Calu3 (cell line): ENCODE measurements at regions not wholly inside any gene's neighbourhood (a gene's known extent, or its start where the extent isn't known, plus 50 kb on each side); places are given as distances from the start of the nearest gene placed in this dataset.

ENCODE experiments used
- BruUV-seq: library from RNA; stranded (reverse); fragments of 400-500 nt; replicated peaks from 2 replicates; lab custom pipeline; 2021; lab: Mats Ljungman, UMichigan
- CTCF ChIA-PET: fragments of 300-600 bp; sonication (Branson Sonifier 250); formaldehyde crosslinking; loops from one replicate; lab custom pipeline; 2022; ENCODE audit warnings: antibody characterized with exemption; lab: Charles Lee
- DNase-seq: peaks from one replicate; pipeline ENCODE4 v3.0.0; 2022
- H3K27ac Mint-ChIP-seq: one replicate; pipeline ENCODE4 v1.8.0; 2022; ENCODE audit warnings: mixed read lengths; ENCODE audit not compliant: unreplicated experiment
- H3K27me3 Mint-ChIP-seq: one replicate; pipeline ENCODE4 v1.8.0; 2022; ENCODE audit warnings: mixed read lengths; ENCODE audit not compliant: unreplicated experiment
- H3K36me3 Mint-ChIP-seq: one replicate; pipeline ENCODE4 v1.8.0; 2022; ENCODE audit warnings: mild to moderate bottlenecking, moderate library complexity, mixed read lengths; ENCODE audit not compliant: insufficient read depth, unreplicated experiment
- H3K4me1 Mint-ChIP-seq: one replicate; pipeline ENCODE4 v1.8.0; 2022; ENCODE audit warnings: mild to moderate bottlenecking, low read depth, mixed read lengths; ENCODE audit not compliant: unreplicated experiment
- H3K4me3 Mint-ChIP-seq: one replicate; pipeline ENCODE4 v1.8.0; 2022; ENCODE audit warnings: mild to moderate bottlenecking, low read depth, moderate library complexity, mixed read lengths; ENCODE audit not compliant: unreplicated experiment
- H3K9me3 Mint-ChIP-seq: one replicate; pipeline ENCODE4 v1.8.0; 2022; ENCODE audit warnings: low read depth, mixed read lengths; ENCODE audit not compliant: unreplicated experiment
- CTCF ChIP-seq: fragments of 200-600 bp; IDR thresholded peaks from one replicate; pipeline ENCODE4 v1.8.0; 2022; ENCODE audit warnings: antibody characterized with exemption; ENCODE audit not compliant: unreplicated experiment
- intact Hi-C: fragments of 100-400 bp; cut with micrococcal nuclease; formaldehyde crosslinking; loops from one replicate; pipeline ENCODE4 v1.10.0; 2022; ENCODE audit not compliant: unreplicated experiment

GRCh38 chr10:42985436-42986316 is 91.2 kb upstream of the RET start:
- CTCF ChIA-PET, result no interaction called here
- intact Hi-C loops, result no loop called here
- H3K4me1 Mint-ChIP-seq, result no peaks in the 10 kb centered on the region
- peaks cover 77% of the 10 kb centered on the region for H3K27me3 Mint-ChIP-seq
- DNase-seq, result no peak
- no peak overlapping the region for H3K27ac Mint-ChIP-seq
- no peaks in the 10 kb centered on the region for H3K36me3 Mint-ChIP-seq
- no peak for TF ChIP-seq CTCF
- H3K4me3 Mint-ChIP-seq, result no peak overlapping the region
- H3K9me3 Mint-ChIP-seq, result no peaks in the 10 kb centered on the region
- BruUV-seq, result no TSS peak

GRCh38 chr10:42986633-42987032 is 90.2 kb upstream of the RET start:
- intact Hi-C loops, result no loop called here
- H3K4me1 Mint-ChIP-seq, result no peaks in the 10 kb centered on the region
- no peak for DNase-seq
- no peak overlapping the region for H3K4me3 Mint-ChIP-seq
- peaks cover 67% of the 10 kb centered on the region for H3K27me3 Mint-ChIP-seq
- no peak overlapping the region for H3K27ac Mint-ChIP-seq
- H3K36me3 Mint-ChIP-seq, result no peaks in the 10 kb centered on the region
- no TSS peak for BruUV-seq
- no peaks in the 10 kb centered on the region for H3K9me3 Mint-ChIP-seq
- CTCF ChIA-PET, result interaction anchor here (0.6 kb wide), 1 partner anchor 345 kb away, joined by 5 read pairs; no protein-coding TSS in a partner anchor
- TF ChIP-seq CTCF, result no peak

GRCh38 chr10:42987121-42987541 is 89.7 kb upstream of the RET start:
- TF ChIP-seq CTCF, result no peak
- Mint-ChIP-seq H3K27me3 (peaks cover 63% of the 10 kb centered on the region), H3K9me3 (no peaks in the 10 kb centered on the region), H3K4me1 (no peaks in the 10 kb centered on the region), H3K27ac (no peak overlapping the region), H3K36me3 (no peaks in the 10 kb centered on the region), H3K4me3 (no peak overlapping the region)
- intact Hi-C loops, result no loop called here
- CTCF ChIA-PET, result interaction anchor here (0.6 kb wide), 1 partner anchor 346 kb away, joined by 5 read pairs; no protein-coding TSS in a partner anchor
- DNase-seq, result no peak
- no TSS peak for BruUV-seq

GRCh38 chr10:42987575-42987974 is 89.3 kb upstream of the RET start:
- intact Hi-C loops, result no loop called here
- no peak overlapping the region for H3K27ac Mint-ChIP-seq
- no peak for DNase-seq
- no peaks in the 10 kb centered on the region for H3K36me3 Mint-ChIP-seq
- peaks cover 60% of the 10 kb centered on the region for H3K27me3 Mint-ChIP-seq
- no TSS peak for BruUV-seq
- no peaks in the 10 kb centered on the region for H3K9me3 Mint-ChIP-seq
- CTCF ChIA-PET, result interaction anchor here (0.6 kb wide), 1 partner anchor 474 kb away, joined by 4 read pairs; no protein-coding TSS in a partner anchor
- no peak overlapping the region for H3K4me3 Mint-ChIP-seq
- no peaks in the 10 kb centered on the region for H3K4me1 Mint-ChIP-seq
- TF ChIP-seq CTCF, result no peak
